ENCODE measurements at regions not wholly inside any gene's neighbourhood (a gene's known extent, or its start where the extent isn't known, plus 50 kb on each side); places are given as distances from the start of the nearest gene placed in this dataset.

DNA sequence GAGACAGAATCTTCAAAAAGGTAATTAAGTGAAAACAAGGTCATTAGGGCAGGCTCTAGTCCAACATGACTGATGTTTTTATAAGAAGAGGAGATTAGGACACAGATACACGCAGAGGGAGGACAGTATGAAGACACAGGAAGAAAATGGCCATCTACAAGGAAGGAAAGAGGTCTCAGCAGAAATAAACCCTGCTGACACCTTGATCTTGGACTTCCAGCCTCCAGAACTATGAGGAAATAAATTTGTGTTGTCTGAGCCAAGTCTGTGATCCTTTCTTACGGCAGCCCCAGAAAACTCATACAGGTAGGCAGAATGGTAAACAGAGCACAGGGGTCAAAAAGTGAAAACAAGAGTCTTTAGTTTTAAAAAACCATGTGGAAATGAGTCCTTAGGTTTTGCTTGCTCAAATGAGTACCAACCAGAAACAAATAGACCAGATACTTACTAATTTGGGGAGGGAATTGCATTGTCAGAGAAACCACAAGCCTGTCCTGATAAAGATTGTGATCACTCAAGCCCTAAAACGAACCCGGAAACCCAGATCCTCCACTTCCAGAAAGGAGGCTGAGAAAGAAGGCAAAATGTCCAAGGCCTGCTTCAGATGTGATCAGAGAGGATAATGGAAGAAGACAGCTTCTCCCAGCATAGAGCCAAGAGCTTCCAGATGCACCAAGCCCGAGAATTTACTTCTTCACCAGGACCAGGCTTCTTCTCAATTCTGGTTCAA lies 93.9 kb downstream of the DUSP6 start:
- TF ChIP-seq, protein P1, sequence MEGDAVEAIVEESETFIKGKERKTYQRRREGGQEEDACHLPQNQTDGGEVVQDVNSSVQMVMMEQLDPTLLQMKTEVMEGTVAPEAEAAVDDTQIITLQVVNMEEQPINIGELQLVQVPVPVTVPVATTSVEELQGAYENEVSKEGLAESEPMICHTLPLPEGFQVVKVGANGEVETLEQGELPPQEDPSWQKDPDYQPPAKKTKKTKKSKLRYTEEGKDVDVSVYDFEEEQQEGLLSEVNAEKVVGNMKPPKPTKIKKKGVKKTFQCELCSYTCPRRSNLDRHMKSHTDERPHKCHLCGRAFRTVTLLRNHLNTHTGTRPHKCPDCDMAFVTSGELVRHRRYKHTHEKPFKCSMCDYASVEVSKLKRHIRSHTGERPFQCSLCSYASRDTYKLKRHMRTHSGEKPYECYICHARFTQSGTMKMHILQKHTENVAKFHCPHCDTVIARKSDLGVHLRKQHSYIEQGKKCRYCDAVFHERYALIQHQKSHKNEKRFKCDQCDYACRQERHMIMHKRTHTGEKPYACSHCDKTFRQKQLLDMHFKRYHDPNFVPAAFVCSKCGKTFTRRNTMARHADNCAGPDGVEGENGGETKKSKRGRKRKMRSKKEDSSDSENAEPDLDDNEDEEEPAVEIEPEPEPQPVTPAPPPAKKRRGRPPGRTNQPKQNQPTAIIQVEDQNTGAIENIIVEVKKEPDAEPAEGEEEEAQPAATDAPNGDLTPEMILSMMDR (IDR thresholded peaks at IDR 0.05; ENCODE audit: low read length): no peak
- no peak for TF ChIP-seq EZH2 (optimal IDR thresholded peaks at IDR 0.05; ENCODE audit: low read depth, low read length)

Data from MM.1S (cell line).